Transverse colon (tissue), 4 donors: ENCODE measurements at regions not wholly inside any gene's neighbourhood (a gene's known extent, or its start where the extent isn't known, plus 50 kb on each side); places are given as distances from the start of the nearest gene placed in this dataset.

ENCODE experiments used
- EP300 ChIP-seq: sonication (generic); formaldehyde crosslinking; IDR thresholded peaks from one replicate; pipeline ENCODE4 v1.6.1; 2017; ENCODE audit warnings: antibody characterized with exemption, low read depth
- POLR2A ChIP-seq: fragments of 450-650 bp; IDR thresholded peaks from one replicate; pipeline ENCODE4 v1.6.1; 2016; ENCODE audit warnings: antibody characterized with exemption, mild to moderate bottlenecking, moderate library complexity
- POLR2AphosphoS5 ChIP-seq, 3 donors: sonication (generic); formaldehyde crosslinking; IDR thresholded peaks; one replicate each; pipeline ENCODE4 v1.6.1; 2016; ENCODE audit warnings: antibody characterized with exemption in 3 of 3
- TF ChIP-seq, protein P1 (sequence below), 5 experiments: fragments of 200-600 bp in 3 of 5; fragments of 450-650 bp in 2 of 5; sonication (generic) in 3 of 5; IDR thresholded peaks; 1 replicate in 2 of 5; 2 replicates in 3 of 5; pipeline ENCODE4 v1.5.1; 2016 to 2017; ENCODE audit warnings: antibody characterized with exemption in 5 of 5, inconsistent platforms in 3 of 5, mild to moderate bottlenecking in 2 of 5, moderate library complexity in 1 of 5

DNA sequence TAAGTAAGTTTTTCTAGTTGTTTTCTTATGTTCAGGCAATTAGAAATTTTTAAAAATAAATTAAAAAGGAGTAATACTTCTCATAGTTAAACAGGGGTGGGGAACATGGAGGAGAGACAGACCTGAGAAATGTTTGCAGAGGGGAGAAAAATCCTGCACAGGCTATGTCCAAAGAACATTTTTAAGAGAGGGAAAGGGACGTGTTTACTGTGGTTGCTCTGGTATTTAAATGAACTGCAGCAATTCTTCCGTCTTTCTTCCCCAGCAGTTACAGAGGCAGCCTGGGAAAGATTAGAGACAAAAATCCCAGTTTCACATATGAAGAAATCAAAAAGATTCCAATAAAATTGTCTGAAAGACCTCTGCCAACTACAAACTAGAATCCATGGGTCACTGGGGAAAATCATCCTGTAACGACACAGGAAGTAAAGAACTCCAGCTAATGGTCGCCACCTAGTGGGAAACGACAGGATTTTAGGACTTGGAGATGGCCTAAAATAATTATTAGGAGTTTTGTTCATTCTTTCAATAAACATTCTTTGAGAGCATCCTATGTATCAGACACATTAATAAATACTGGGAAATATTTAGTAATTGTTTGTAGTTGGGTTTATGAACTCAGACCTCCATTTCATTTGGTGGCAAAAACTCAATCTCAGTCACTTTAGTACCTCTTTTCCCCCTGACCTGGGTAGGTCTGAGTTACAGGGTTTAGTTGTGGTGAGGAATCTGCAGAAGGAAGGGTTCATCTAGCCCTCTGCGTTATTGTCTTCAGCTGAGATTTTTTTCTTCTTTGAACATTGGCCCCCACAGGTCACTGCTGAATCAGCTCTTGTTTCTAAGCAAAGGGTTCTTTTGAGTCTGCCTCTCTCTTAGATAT lies 69.9 kb upstream of the GOLIM4 start:
- TF ChIP-seq, protein P1, sequence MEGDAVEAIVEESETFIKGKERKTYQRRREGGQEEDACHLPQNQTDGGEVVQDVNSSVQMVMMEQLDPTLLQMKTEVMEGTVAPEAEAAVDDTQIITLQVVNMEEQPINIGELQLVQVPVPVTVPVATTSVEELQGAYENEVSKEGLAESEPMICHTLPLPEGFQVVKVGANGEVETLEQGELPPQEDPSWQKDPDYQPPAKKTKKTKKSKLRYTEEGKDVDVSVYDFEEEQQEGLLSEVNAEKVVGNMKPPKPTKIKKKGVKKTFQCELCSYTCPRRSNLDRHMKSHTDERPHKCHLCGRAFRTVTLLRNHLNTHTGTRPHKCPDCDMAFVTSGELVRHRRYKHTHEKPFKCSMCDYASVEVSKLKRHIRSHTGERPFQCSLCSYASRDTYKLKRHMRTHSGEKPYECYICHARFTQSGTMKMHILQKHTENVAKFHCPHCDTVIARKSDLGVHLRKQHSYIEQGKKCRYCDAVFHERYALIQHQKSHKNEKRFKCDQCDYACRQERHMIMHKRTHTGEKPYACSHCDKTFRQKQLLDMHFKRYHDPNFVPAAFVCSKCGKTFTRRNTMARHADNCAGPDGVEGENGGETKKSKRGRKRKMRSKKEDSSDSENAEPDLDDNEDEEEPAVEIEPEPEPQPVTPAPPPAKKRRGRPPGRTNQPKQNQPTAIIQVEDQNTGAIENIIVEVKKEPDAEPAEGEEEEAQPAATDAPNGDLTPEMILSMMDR (IDR thresholded peaks at IDR 0.05) = peak; percentile 70 to 90 (median 79)
- TF ChIP-seq POLR2AphosphoS5 (IDR thresholded peaks at IDR 0.05) (no peak), EP300 (no peak), POLR2A (no peak)
